ENCODE measurements at regions not wholly inside any gene's neighbourhood (a gene's known extent, or its start where the extent isn't known, plus 50 kb on each side); places are given as distances from the start of the nearest gene placed in this dataset.

DNA sequence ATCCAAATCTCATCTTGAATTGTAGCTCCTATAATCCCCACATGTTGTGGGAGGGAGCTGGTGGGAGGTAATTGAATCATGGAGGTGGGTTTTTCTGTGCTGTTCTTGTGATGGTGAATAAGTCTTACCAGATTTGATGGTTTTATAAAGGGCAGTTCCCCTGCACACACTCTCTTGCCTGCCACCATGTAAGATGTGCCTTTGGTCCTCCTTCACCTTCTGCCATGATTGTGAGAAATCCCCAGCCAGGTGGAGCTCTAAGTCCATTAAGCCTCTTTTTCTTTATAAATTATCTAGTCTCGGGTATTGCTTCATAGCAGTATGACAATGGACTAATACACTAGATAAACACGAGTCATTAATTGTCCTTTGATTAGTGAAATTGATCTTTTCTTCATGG is 214.5 kb upstream of the CFAP20DC start:
- TF ChIP-seq RARB (CRISPR knock-in tag; IDR thresholded peaks at IDR 0.05) (no peak), FOSL2 (IDR thresholded peaks at IDR 0.05) (no peak), FOSL2 (CRISPR knock-in tag; IDR thresholded peaks at IDR 0.05) (no peak), POLR2AphosphoS2 (conservative IDR thresholded peaks at IDR 0.05; ENCODE audit: low read length) (no peak), JUNB (IDR thresholded peaks at IDR 0.05) (no peak), HOXA7 (CRISPR knock-in tag; IDR thresholded peaks at IDR 0.05) (no peak), EHF (CRISPR knock-in tag; IDR thresholded peaks at IDR 0.05) (no peak), ESRRA (IDR thresholded peaks at IDR 0.05; ENCODE audit: borderline replicate concordance, low read length) (no peak), POLR2A (IDR thresholded peaks at IDR 0.05; ENCODE audit: low read length) (no peak), NFE2L2 (conservative IDR thresholded peaks at IDR 0.05; ENCODE audit: low read length) (no peak), EP300 (IDR thresholded peaks at IDR 0.05) (no peak), SMC3 (IDR thresholded peaks at IDR 0.05) (no peak), CBX8 (IDR thresholded peaks at IDR 0.05) (no peak), RAD21 (conservative IDR thresholded peaks at IDR 0.05 in 1 of 2, IDR thresholded peaks at IDR 0.05 in 1 of 2) (no peak), HOXB13 (CRISPR knock-in tag; IDR thresholded peaks at IDR 0.05; ENCODE audit: low read depth) (no peak), FOSB (CRISPR knock-in tag; IDR thresholded peaks at IDR 0.05) (no peak)
- TF ChIP-seq, protein P1, sequence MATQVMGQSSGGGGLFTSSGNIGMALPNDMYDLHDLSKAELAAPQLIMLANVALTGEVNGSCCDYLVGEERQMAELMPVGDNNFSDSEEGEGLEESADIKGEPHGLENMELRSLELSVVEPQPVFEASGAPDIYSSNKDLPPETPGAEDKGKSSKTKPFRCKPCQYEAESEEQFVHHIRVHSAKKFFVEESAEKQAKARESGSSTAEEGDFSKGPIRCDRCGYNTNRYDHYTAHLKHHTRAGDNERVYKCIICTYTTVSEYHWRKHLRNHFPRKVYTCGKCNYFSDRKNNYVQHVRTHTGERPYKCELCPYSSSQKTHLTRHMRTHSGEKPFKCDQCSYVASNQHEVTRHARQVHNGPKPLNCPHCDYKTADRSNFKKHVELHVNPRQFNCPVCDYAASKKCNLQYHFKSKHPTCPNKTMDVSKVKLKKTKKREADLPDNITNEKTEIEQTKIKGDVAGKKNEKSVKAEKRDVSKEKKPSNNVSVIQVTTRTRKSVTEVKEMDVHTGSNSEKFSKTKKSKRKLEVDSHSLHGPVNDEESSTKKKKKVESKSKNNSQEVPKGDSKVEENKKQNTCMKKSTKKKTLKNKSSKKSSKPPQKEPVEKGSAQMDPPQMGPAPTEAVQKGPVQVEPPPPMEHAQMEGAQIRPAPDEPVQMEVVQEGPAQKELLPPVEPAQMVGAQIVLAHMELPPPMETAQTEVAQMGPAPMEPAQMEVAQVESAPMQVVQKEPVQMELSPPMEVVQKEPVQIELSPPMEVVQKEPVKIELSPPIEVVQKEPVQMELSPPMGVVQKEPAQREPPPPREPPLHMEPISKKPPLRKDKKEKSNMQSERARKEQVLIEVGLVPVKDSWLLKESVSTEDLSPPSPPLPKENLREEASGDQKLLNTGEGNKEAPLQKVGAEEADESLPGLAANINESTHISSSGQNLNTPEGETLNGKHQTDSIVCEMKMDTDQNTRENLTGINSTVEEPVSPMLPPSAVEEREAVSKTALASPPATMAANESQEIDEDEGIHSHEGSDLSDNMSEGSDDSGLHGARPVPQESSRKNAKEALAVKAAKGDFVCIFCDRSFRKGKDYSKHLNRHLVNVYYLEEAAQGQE (IDR thresholded peaks at IDR 0.05), result no peak
- TF ChIP-seq, protein P2, sequence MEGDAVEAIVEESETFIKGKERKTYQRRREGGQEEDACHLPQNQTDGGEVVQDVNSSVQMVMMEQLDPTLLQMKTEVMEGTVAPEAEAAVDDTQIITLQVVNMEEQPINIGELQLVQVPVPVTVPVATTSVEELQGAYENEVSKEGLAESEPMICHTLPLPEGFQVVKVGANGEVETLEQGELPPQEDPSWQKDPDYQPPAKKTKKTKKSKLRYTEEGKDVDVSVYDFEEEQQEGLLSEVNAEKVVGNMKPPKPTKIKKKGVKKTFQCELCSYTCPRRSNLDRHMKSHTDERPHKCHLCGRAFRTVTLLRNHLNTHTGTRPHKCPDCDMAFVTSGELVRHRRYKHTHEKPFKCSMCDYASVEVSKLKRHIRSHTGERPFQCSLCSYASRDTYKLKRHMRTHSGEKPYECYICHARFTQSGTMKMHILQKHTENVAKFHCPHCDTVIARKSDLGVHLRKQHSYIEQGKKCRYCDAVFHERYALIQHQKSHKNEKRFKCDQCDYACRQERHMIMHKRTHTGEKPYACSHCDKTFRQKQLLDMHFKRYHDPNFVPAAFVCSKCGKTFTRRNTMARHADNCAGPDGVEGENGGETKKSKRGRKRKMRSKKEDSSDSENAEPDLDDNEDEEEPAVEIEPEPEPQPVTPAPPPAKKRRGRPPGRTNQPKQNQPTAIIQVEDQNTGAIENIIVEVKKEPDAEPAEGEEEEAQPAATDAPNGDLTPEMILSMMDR (IDR thresholded peaks at IDR 0.05), result no peak
- CTCF ChIA-PET, result no interaction called here
- POLR2A ChIA-PET, result no interaction called here
- DNase-seq (ENCODE audit: low read depth in 1 of 2, low spot score in 1 of 2) (no peak), FAIRE-seq (no peak), ATAC-seq (no peak)
- no peak overlapping the region for H3K4me3 ChIP-seq
- WGBS (ENCODE audit: missing lambda C conversion rate), result 3% methylated on average over 2 of the region's 2 CpGs
- H3K4me1 ChIP-seq, result no peaks in the 10 kb centered on the region
- H3K4me2 ChIP-seq, result no peak overlapping the region
- no peaks in the 10 kb centered on the region for H3K9me3 ChIP-seq
- H3K27ac ChIP-seq, result no peak overlapping the region

DNA sequence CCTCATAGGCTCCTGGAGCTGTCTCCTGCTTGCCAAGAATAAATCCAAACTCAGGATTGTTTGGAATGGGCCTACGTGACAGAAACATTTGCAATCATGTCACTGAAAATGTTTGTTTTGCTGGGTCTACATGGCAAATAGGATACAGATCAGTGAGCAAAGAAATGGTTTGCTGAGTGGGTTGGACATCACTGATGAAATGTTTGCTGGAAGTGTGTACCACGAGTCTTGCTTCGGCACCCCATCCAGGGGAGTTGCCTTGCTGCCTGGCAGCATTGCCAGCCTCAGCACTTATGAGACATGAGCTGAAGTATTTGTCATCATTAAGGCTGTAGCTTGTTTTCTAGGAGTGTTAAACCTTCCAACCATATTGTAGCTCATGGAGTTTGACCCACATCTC is 213.3 kb upstream of the CFAP20DC start:
- ATAC-seq (no peak), FAIRE-seq (no peak), DNase-seq (ENCODE audit: low read depth in 1 of 2, low spot score in 1 of 2) (no peak)
- H3K4me2 ChIP-seq, result no peak overlapping the region
- 17% methylated on average over 3 of the region's 3 CpGs for WGBS (ENCODE audit: missing lambda C conversion rate)
- TF ChIP-seq GATA3 (IDR thresholded peaks at IDR 0.05; ENCODE audit: borderline replicate concordance), result no peak
- TF ChIP-seq CBX2 (IDR thresholded peaks at IDR 0.05; ENCODE audit: borderline replicate concordance, low read depth), result no peak
- TF ChIP-seq SREBF2 (IDR thresholded peaks at IDR 0.05), result no peak
- TF ChIP-seq, protein P3, sequence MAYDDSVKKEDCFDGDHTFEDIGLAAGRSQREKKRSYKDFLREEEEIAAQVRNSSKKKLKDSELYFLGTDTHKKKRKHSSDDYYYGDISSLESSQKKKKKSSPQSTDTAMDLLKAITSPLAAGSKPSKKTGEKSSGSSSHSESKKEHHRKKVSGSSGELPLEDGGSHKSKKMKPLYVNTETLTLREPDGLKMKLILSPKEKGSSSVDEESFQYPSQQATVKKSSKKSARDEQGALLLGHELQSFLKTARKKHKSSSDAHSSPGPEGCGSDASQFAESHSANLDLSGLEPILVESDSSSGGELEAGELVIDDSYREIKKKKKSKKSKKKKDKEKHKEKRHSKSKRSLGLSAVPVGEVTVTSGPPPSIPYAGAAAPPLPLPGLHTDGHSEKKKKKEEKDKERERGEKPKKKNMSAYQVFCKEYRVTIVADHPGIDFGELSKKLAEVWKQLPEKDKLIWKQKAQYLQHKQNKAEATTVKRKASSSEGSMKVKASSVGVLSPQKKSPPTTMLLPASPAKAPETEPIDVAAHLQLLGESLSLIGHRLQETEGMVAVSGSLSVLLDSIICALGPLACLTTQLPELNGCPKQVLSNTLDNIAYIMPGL (CRISPR knock-in tag; IDR thresholded peaks at IDR 0.05; ENCODE audit: borderline replicate concordance), result no peak
- TF ChIP-seq NFE2L2 (conservative IDR thresholded peaks at IDR 0.05; ENCODE audit: low read length), result no peak
- TF ChIP-seq EHMT2 (IDR thresholded peaks at IDR 0.05; ENCODE audit: low read depth), result no peak
- TF ChIP-seq JUN (IDR thresholded peaks at IDR 0.05), result no peak
- TF ChIP-seq TP53 (CRISPR knock-in tag; IDR thresholded peaks at IDR 0.05), result no peak
- TF ChIP-seq RCOR1 (IDR thresholded peaks at IDR 0.05; ENCODE audit: low read depth, low read length), result no peak
- TF ChIP-seq, protein P1 (IDR thresholded peaks at IDR 0.05), result no peak
- no peaks in the 10 kb centered on the region for H3K9me3 ChIP-seq
- ChIA-PET POLR2A (no interaction called here), CTCF (no interaction called here)
- H3K4me3 ChIP-seq, result no peak overlapping the region
- H3K27ac ChIP-seq, result no peak overlapping the region
- no peaks in the 10 kb centered on the region for H3K4me1 ChIP-seq
